Right cardiac atrium (tissue), 5 donors: ENCODE measurements at regions not wholly inside any gene's neighbourhood (a gene's known extent, or its start where the extent isn't known, plus 50 kb on each side); places are given as distances from the start of the nearest gene placed in this dataset.

ENCODE experiments used
- ATAC-seq, 2 donors: fragments of 200-7000 bp; cut with Tn5 transposase; one replicate each; pipeline versions ENCODE4 v1.8.0 to v1.9.1; 2020; ENCODE audit warnings: moderate library complexity in 2 of 2, mild to moderate bottlenecking in 1 of 2
- DNase-seq, 3 donors: peaks; one replicate each; pipeline ENCODE4 v3.0.0-alpha.2; 2020
- H3K27ac ChIP-seq: one replicate; pipeline ENCODE4 v1.5.1; 2013; ENCODE audit warnings: mild to moderate bottlenecking, low read length, control low read depth, moderate library complexity
- H3K27me3 ChIP-seq: one replicate; pipeline ENCODE4 v1.6.1; 2013; ENCODE audit not compliant: control insufficient read depth, insufficient read depth
- H3K4me1 ChIP-seq: one replicate; pipeline ENCODE4 v1.6.1; 2013; ENCODE audit warnings: low read length; ENCODE audit not compliant: control insufficient read depth, insufficient read depth
- H3K4me3 ChIP-seq: one replicate; pipeline ENCODE4 v1.5.1; 2013; ENCODE audit warnings: low read length, control low read depth
- H3K9me3 ChIP-seq: one replicate; pipeline ENCODE4 v1.6.1; 2013; ENCODE audit warnings: low read length; ENCODE audit not compliant: control insufficient read depth
- WGBS: extraction: QIAGEN DNeasy Blood & Tissue Kit; methylation state at CpG from one replicate; pipeline ENCODE4 v1.1.7; 2013; 5-methylcytosine and 5-hydroxymethylcytosine counted together
- intact Hi-C, 4 donors: fragments of 100-400 bp; cut with DNase I; formaldehyde crosslinking; loops; one replicate each; pipeline versions ENCODE4 v1.11.0 to v1.14.0; 2022 to 2023
- donor health status: healthy with polysubstance abuse.
- donor health status: DM: no; HTN: yes; CAD: no.
- donor health status: DM: no; HTN: no; CAD: no.
- donor health status: DM: no; HTN: yes; CAD: no; lungs with severe emphysema.
- donor health status: DM: yes; HTN: yes; CAD: no.

DNA sequence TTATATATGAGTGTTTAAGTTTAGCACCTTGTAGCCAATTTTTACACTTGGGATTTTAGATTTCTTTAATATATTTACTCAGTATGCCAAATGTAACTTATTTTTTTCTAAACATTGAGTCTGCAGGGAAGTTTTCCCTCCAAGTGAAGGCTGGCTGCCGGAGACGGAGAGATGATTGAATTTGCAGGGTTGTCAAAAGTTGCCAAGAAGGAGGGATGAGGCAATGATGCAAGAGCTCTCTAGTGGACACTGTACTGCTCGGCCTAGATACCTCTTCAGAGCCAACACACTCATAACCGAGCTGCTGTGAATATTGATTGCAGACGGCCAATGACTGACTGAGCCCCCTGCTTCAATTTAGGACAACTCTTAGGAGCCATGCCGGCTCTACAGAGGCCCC, 318.6 kb upstream of the CASK start:
- H3K4me3 ChIP-seq: no peak overlapping the region
- no peaks in the 10 kb centered on the region for H3K9me3 ChIP-seq
- ATAC-seq (no peak), DNase-seq (no peak)
- 65% methylated on average over 6 of the region's 6 CpGs for WGBS
- no peaks in the 10 kb centered on the region for H3K4me1 ChIP-seq
- intact Hi-C loops: no loop called here
- no peak overlapping the region for H3K27ac ChIP-seq
- no peaks in the 10 kb centered on the region for H3K27me3 ChIP-seq

DNA sequence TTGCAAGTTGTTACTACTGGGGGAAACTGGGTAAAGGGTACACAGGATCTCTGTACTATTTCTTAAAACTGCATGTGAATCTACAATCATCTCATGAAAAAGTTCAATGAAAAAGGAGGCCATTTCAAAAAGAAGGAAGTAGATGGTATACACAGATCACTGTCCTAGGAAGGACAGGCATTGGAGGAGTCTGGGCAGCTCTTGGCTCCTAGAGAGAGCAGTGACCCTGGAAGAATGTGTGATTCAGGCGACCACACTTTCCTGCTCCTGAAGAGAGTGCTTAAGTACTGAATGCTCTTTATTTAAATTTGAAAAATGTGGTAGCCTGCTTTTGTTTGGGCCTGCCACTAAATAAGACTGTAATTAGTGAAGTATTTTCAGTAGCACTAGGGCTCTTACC, 318.1 kb upstream of the CASK start:
- WGBS: 52% methylated on average over 1 of the region's 1 CpG
- intact Hi-C loops: no loop called here

DNA sequence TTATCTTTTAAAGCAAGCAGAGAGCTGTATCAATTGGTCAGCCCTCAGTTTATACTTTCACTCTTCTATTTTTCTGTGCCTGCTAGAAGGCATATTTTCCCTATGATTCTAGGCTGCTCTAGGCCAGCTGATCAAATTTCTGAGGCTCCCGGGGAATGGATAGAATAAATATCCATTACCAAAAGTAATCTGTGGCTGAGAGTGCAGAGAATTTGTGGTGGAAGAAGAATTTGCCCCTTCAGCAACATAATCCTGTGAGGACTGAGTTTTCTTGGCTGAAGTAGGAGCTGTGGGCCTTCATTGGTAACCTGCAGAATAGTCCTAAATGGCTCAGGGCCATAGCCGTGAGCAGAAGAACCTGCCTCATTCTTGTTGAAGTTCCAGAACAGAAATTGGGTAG, 314.6 kb upstream of the CASK start:
- intact Hi-C loops: no loop called here
- no peak overlapping the region for H3K27ac ChIP-seq
- H3K9me3 ChIP-seq: no peaks in the 10 kb centered on the region
- WGBS: 88% methylated on average over 2 of the region's 2 CpGs
- ATAC-seq (no peak), DNase-seq (no peak)
- H3K27me3 ChIP-seq: no peaks in the 10 kb centered on the region
- H3K4me3 ChIP-seq: no peak overlapping the region
- H3K4me1 ChIP-seq: no peaks in the 10 kb centered on the region

More for the DNA sequence above, 318.1 kb upstream of the CASK start:
- Histone ChIP-seq H3K27me3 (no peaks in the 10 kb centered on the region), H3K9me3 (no peaks in the 10 kb centered on the region), H3K4me1 (no peaks in the 10 kb centered on the region), H3K4me3 (no peak overlapping the region), H3K27ac (no peak overlapping the region)
- ATAC-seq: no peak
- DNase-seq: no peak

DNA sequence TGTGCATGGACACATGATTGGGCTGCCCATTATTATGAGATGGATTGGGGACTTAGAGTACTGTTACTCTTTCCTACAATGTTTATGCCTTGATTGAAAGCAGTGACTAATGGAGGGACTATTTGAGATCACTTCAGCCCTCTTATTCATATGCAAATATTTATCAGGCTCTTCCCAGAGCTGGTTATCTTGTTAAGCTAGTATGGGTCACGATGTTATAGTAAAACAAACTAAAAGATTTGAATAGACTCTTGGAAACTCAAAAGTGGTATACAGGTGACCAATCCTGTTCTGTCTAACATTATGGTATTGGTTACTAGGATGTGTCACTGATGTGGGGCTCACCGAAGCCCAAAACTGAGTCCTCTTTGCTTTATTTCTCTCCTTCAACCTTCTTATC, 306.2 kb upstream of the CASK start:
- no peaks in the 10 kb centered on the region for H3K27me3 ChIP-seq
- no peak overlapping the region for H3K27ac ChIP-seq
- no peaks in the 10 kb centered on the region for H3K4me1 ChIP-seq
- intact Hi-C loops: no loop called here
- WGBS: 92% methylated on average over 2 of the region's 2 CpGs
- DNase-seq (no peak), ATAC-seq (no peak)
- no peaks in the 10 kb centered on the region for H3K9me3 ChIP-seq
- no peak overlapping the region for H3K4me3 ChIP-seq

DNA sequence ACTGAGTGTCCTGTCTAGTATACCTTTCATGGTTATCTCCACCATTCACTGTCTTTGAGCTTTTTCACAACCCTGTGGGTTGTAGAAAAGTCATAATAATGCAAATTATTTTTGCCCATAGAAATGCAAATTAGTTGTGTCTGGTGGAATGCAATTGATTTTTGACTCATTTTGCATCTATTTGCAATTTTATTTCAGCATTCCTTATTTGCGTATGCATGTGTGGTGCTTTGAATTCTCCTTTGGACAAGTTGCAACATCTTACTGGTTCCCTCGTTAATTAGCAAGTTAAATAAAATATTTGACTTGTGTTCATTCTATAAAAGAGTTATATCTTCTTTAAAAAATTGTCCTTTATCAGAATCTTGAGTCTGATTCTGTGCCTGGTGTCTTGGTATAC, 297.3 kb upstream of the CASK start:
- H3K4me1 ChIP-seq: no peaks in the 10 kb centered on the region
- DNase-seq (no peak), ATAC-seq (no peak)
- H3K9me3 ChIP-seq: no peaks in the 10 kb centered on the region
- H3K27me3 ChIP-seq: no peaks in the 10 kb centered on the region
- intact Hi-C loops: no loop called here
- no peak overlapping the region for H3K27ac ChIP-seq
- H3K4me3 ChIP-seq: no peak overlapping the region
- 91% methylated on average over 2 of the region's 2 CpGs for WGBS

DNA sequence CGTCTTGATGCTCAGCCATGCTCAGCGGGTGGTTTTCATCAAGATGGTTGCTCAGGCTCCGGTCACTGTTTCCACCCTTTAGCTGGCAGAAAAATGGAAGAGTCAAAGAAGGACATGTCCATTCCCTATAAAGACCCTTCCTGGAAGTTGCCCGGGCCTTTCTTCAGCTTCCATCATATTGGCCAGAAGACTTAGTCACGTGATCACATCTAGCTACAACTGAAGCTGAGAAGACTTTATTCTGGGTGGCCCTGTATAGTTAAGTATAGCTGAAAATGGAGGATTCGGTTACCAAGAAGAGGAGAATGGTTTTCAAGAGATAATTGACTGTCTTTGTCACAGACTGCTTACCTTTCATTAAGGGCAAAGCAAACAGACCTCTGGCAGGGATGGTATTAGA, 296.7 kb upstream of the CASK start:
- ATAC-seq (no peak), DNase-seq (no peak)
- Histone ChIP-seq H3K4me1 (no peaks in the 10 kb centered on the region), H3K4me3 (no peak overlapping the region), H3K27ac (no peak overlapping the region), H3K9me3 (no peaks in the 10 kb centered on the region), H3K27me3 (no peaks in the 10 kb centered on the region)
- WGBS: 83% methylated on average over 6 of the region's 6 CpGs
- intact Hi-C loops: no loop called here

DNA sequence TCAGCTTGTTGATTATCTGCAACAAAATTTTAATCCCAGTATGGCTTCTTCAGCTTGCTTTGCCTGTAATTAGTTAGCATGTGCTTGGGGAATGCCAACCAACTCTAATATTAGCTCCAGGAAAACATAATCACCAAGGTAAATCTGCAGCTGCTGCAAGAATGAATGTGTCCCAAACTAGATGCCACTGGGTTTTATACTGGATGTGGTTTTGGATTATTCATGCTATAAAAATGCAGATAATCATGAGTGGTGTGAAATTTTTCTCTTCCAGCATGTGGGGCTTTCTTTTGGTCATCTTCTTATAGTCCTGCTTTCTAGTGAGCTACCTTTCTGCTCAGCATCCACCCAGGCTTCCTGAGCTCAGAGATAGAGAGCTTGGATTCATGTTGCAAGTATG, 295.9 kb upstream of the CASK start:
- Histone ChIP-seq H3K27ac (no peak overlapping the region), H3K27me3 (no peaks in the 10 kb centered on the region), H3K4me1 (no peaks in the 10 kb centered on the region), H3K9me3 (no peaks in the 10 kb centered on the region), H3K4me3 (no peak overlapping the region)
- intact Hi-C loops: no loop called here
- DNase-seq: no peak
- no peak for ATAC-seq

DNA sequence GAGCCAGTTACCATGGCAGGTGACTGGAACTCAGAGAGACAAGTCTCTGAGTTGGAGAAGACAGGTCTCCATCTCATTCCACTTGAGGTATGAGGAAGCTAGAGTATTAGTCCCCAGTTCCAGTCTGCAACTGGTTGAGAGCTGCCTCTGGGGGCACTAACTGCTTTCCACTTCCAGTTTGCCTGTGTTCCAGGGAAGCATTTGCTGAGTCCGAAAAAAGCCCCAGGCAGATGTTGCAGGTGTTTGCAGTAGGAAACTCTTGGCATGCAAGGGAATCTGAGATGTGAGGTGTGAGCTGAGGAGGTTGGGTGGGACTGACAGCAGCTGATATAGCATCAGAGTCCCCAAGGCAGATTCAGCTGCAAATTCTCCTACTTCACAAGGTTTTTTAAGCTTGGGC, 272.2 kb upstream of the CASK start:
- intact Hi-C loops: no loop called here
- DNase-seq: no peak
- Histone ChIP-seq H3K27me3 (no peaks in the 10 kb centered on the region), H3K9me3 (no peaks in the 10 kb centered on the region), H3K4me3 (no peak overlapping the region), H3K4me1 (no peaks in the 10 kb centered on the region), H3K27ac (no peak overlapping the region)
- no peak for ATAC-seq
- WGBS: 57% methylated on average over 1 of the region's 1 CpG

DNA sequence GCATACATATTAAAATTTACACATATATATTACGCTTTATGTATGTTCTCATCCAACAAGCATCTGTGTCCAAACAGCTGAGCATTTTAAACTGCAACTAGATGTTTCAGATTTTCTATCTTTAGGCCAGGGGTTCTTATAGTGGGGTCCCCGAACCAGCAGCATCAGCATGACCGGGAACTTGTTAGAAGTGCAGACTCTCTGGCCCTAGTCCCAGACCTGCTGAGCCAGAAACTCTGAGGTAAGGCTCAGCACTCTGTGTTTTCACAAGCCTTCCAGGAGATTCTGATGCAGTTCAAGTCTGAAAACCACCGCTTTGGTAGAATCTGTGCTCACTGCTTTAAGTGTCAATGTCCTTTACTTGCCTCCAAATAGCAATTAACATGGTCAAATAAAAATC, 266.2 kb upstream of the CASK start:
- H3K9me3 ChIP-seq: no peaks in the 10 kb centered on the region
- H3K4me1 ChIP-seq: no peaks in the 10 kb centered on the region
- WGBS: 59% methylated on average over 4 of the region's 4 CpGs
- ATAC-seq: no peak
- no peak overlapping the region for H3K27ac ChIP-seq
- no peak overlapping the region for H3K4me3 ChIP-seq
- no peaks in the 10 kb centered on the region for H3K27me3 ChIP-seq
- no peak for DNase-seq
- intact Hi-C loops: no loop called here

DNA sequence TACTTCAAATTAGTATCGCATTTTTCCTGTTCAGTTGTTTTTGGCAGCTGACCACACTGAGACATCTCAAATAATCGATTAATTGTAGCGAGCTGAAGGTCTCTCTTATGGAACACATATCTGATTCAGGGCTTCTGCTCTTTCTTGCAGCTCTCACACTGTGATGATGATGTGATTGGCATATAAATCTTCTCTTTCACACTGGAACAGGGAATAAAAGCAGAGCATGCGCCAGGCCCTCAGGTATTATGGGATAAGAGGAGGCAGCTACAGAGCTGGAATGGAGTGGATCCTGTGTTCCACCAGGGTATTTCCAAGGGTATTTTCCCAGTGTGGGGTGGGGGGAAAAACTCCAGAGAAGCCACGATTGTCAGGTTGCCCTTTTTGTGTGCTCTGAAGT, 265.4 kb upstream of the CASK start:
- ATAC-seq: no peak
- Histone ChIP-seq H3K4me3 (no peak overlapping the region), H3K27ac (no peak overlapping the region), H3K27me3 (no peaks in the 10 kb centered on the region), H3K9me3 (no peaks in the 10 kb centered on the region), H3K4me1 (no peaks in the 10 kb centered on the region)
- DNase-seq: no peak
- 71% methylated on average over 5 of the region's 5 CpGs for WGBS
- intact Hi-C loops: no loop called here

DNA sequence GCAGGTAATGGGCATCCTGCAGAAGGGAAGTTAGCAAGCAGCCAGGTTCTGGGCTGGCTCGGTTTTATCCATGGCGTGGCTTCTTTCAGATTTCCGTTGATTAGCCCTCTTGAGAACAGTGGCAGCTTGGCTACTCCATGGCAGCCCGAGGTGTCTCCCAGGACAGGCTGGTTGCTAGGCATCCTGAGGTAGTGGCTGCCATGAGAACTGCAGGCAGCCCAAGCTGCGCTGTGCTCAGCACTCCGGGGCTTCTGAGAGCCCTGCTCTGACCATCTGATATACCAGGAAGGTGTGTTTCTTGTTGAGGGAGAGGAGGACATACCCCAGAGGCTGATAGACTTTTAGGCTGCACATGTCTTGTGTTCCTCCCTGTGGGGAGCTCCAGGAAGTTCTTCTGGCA, 253.4 kb upstream of the CASK start:
- H3K27me3 ChIP-seq: no peaks in the 10 kb centered on the region
- intact Hi-C loops: no loop called here
- ATAC-seq (no peak), DNase-seq (no peak)
- H3K9me3 ChIP-seq: no peaks in the 10 kb centered on the region
- no peak overlapping the region for H3K27ac ChIP-seq
- H3K4me3 ChIP-seq: no peak overlapping the region
- 73% methylated on average over 6 of the region's 6 CpGs for WGBS
- no peaks in the 10 kb centered on the region for H3K4me1 ChIP-seq

DNA sequence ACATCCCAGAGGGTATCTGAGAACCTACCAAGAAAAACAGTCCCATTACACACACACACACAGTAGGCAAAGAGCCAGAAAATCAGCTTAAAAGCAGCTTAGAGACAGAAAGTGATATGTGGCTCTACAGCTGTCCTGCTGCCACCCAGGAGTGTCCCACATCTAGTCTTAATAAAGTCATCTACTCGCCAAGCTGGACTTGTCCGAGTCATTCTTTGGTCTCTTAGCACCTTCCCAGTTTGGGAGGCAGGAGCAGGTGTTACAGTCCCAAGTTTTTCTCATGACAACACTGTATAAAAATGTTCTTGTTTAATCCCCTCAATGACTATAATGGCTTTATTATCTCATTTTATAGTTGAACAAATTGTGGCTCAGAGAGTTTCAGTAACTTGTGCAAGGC, 252.5 kb upstream of the CASK start:
- Histone ChIP-seq H3K27me3 (no peaks in the 10 kb centered on the region), H3K4me1 (no peaks in the 10 kb centered on the region), H3K27ac (no peak overlapping the region), H3K4me3 (no peak overlapping the region), H3K9me3 (no peaks in the 10 kb centered on the region)
- WGBS: 87% methylated on average over 2 of the region's 2 CpGs
- intact Hi-C loops: no loop called here
- no peak for DNase-seq
- no peak for ATAC-seq
